HCT116 (cell line): ENCODE measurements at regions not wholly inside any gene's neighbourhood (a gene's known extent, or its start where the extent isn't known, plus 50 kb on each side); places are given as distances from the start of the nearest gene placed in this dataset.

Source experiments
- ATAC-seq: fragments of 200-7000 bp; cut with Tn5 transposase; 2 replicates; pipeline ENCODE4 v1.9.1; 2020; ENCODE audit warnings: mild to moderate bottlenecking, moderate library complexity
- BruUV-seq: library from RNA; stranded (reverse); fragments of 400-500 nt; replicated peaks from 2 replicates; lab custom pipeline; 2021; lab: Mats Ljungman, UMichigan
- CTCF ChIA-PET: fragments of 300-600 bp; sonication (Branson Sonifier 250); formaldehyde crosslinking; loops from one replicate; lab custom pipeline; 2021; ENCODE audit warnings: antibody characterized with exemption; lab: Charles Lee
- POLR2A ChIA-PET: fragments of 300-600, 350-600 bp; sonication (Branson Sonifier 250); formaldehyde crosslinking; loops from one replicate; lab custom pipeline; 2021; ENCODE audit warnings: antibody characterized with exemption; lab: Charles Lee
- RAD21 ChIA-PET, 2 experiments: fragments of 300-600 bp; sonication (Branson Sonifier 250); formaldehyde crosslinking; loops; one replicate each; lab custom pipeline; 2023; ENCODE audit warnings: low total read pairs in 2 of 2; ENCODE audit not compliant: uncharacterized antibody in 2 of 2, unreplicated experiment in 2 of 2, low non-redundant PET in 1 of 2; lab: Charles Lee
- DNase-seq: peaks from one replicate; pipeline ENCODE4 v3.0.0-alpha.2; 2010; ENCODE audit warnings: low read depth, low spot score
- H2AFZ ChIP-seq: fragments of 200-600 bp; shearing (Covaris generic), sonication (generic); 2 replicates; pipeline ENCODE4 v1.6.1; 2017; ENCODE audit warnings: low read depth, mixed run types, mixed read lengths, antibody characterized with exemption, low read length; ENCODE audit not compliant: poor library complexity, severe bottlenecking
- H3K27ac ChIP-seq: 2 replicates; pipeline ENCODE4 v1.5.1; 2012; ENCODE audit warnings: low read depth, low read length
- H3K27me3 ChIP-seq: fragments of 200-600 bp; sonication (generic); 2 replicates; pipeline ENCODE4 v1.6.1; 2016; ENCODE audit warnings: mixed run types, low read length, mixed read lengths; ENCODE audit not compliant: insufficient read depth
- H3K36me3 ChIP-seq, 2 experiments: fragments of 200-500 bp in 1 of 2; fragments of 200-600 bp in 1 of 2; sonication (Bioruptor generic) in 1 of 2; sonication (generic) in 1 of 2; 2 replicates each; pipeline versions ENCODE4 v1.5.1 to v1.6.1; 2014 to 2016; ENCODE audit warnings: low read length in 2 of 2, inconsistent platforms in 1 of 2, mixed read lengths in 1 of 2, mixed run types in 1 of 2; ENCODE audit not compliant: insufficient read depth in 2 of 2, control insufficient read depth in 1 of 2
- H3K4me1 ChIP-seq, 2 experiments: fragments of 200-600 bp in 1 of 2; sonication (generic) in 1 of 2; 2 replicates each; pipeline versions ENCODE4 v1.5.1 to v1.6.1; 2012 to 2017; ENCODE audit warnings: low read length in 2 of 2, inconsistent platforms in 1 of 2, mild to moderate bottlenecking in 1 of 2, mixed read lengths in 1 of 2, mixed run types in 1 of 2, moderate library complexity in 1 of 2; ENCODE audit not compliant: insufficient read depth in 2 of 2, control insufficient read depth in 1 of 2
- H3K4me2 ChIP-seq: fragments of 200-600 bp; sonication (generic); 2 replicates; pipeline ENCODE4 v1.6.1; 2017; ENCODE audit warnings: mixed run types, low read length, mixed read lengths
- H3K4me3 ChIP-seq, 2 experiments: fragments of 200-600 bp in 1 of 2; sonication (generic) in 1 of 2; replicated peaks in 1 of 2; 2 replicates each; pipeline ENCODE4 v1.5.1; 2011 to 2016; ENCODE audit warnings: low read length in 2 of 2, control low read depth in 1 of 2, low read depth in 1 of 2, mild to moderate bottlenecking in 1 of 2, mixed read lengths in 1 of 2, mixed run types in 1 of 2
- H3K79me2 ChIP-seq: fragments of 200-600 bp; sonication (generic); 2 replicates; pipeline ENCODE4 v1.6.1; 2017; ENCODE audit warnings: mild to moderate bottlenecking, mixed run types, low read length, moderate library complexity, mixed read lengths; ENCODE audit not compliant: insufficient read depth
- H3K9ac ChIP-seq: fragments of 200-600 bp; sonication (generic); 2 replicates; pipeline ENCODE4 v1.6.1; 2016; ENCODE audit warnings: low read length, mixed read lengths
- H3K9me2 ChIP-seq: fragments of 200-600 bp; sonication (generic), shearing (Covaris generic); 2 replicates; pipeline ENCODE4 v1.6.1; 2017; ENCODE audit warnings: mixed run types, mild to moderate bottlenecking, moderate library complexity; ENCODE audit not compliant: insufficient read depth
- H3K9me3 ChIP-seq, 2 experiments: fragments of 200-500 bp in 1 of 2; fragments of 200-600 bp in 1 of 2; sonication (Bioruptor generic) in 1 of 2; sonication (generic) in 1 of 2; 2 replicates each; pipeline ENCODE4 v1.6.1; 2014 to 2017; ENCODE audit warnings: low read length in 2 of 2, mixed read lengths in 2 of 2, inconsistent platforms in 1 of 2, low read depth in 1 of 2, mild to moderate bottlenecking in 1 of 2, mixed run types in 1 of 2, moderate library complexity in 1 of 2; ENCODE audit not compliant: control insufficient read depth in 1 of 2, insufficient read depth in 1 of 2
- H4K20me1 ChIP-seq: fragments of 200-600 bp; sonication (generic), shearing (Covaris generic); 2 replicates; pipeline ENCODE4 v1.6.1; 2017; ENCODE audit warnings: mixed run types, mild to moderate bottlenecking, moderate library complexity; ENCODE audit not compliant: insufficient read depth
- ATF3 ChIP-seq: IDR thresholded peaks from 2 replicates; pipeline ENCODE4 v1.6.1; 2012
- CBX3 ChIP-seq: IDR thresholded peaks from 2 replicates; pipeline ENCODE4 v1.6.1; 2012; ENCODE audit warnings: low read depth
- CEBPB ChIP-seq: IDR thresholded peaks from 2 replicates; pipeline ENCODE4 v1.6.1; 2012; ENCODE audit warnings: low read depth
- CTCF ChIP-seq, 3 experiments: fragments of 200-600 bp in 1 of 3; sonication (generic) in 1 of 3; IDR thresholded peaks in 2 of 3; conservative IDR thresholded peaks in 1 of 3; 2 replicates each; pipeline ENCODE4 v1.5.1; 2012 to 2017; ENCODE audit warnings: low read depth in 2 of 3, low read length in 2 of 3, antibody characterized with exemption in 1 of 3, borderline replicate concordance in 1 of 3, control low read depth in 1 of 3, mild to moderate bottlenecking in 1 of 3, mixed read lengths in 1 of 3, mixed run types in 1 of 3, moderate library complexity in 1 of 3; ENCODE audit not compliant: insufficient read depth in 1 of 3
- EGR1 ChIP-seq: IDR thresholded peaks from 2 replicates; pipeline ENCODE4 v1.6.1; 2012; ENCODE audit warnings: low read depth
- ELF1 ChIP-seq: IDR thresholded peaks from 2 replicates; pipeline ENCODE4 v1.6.1; 2012; ENCODE audit warnings: low read depth, borderline replicate concordance
- EZH2 ChIP-seq: fragments of 200-600 bp; sonication (generic); IDR thresholded peaks from 2 replicates; pipeline ENCODE4 v1.6.1; 2017; ENCODE audit warnings: antibody characterized with exemption, mixed run types
- FOSL1 ChIP-seq: IDR thresholded peaks from 2 replicates; pipeline ENCODE4 v1.6.1; 2012; ENCODE audit warnings: low read depth
- JUND ChIP-seq: IDR thresholded peaks from 2 replicates; pipeline ENCODE4 v1.6.1; 2012
- POLR2A ChIP-seq: IDR thresholded peaks from 2 replicates; pipeline ENCODE4 v1.7.0; 2011; ENCODE audit warnings: borderline replicate concordance; ENCODE audit not compliant: insufficient read depth, insufficient read length; ENCODE audit errors: extremely low read depth
- POLR2AphosphoS5 ChIP-seq: IDR thresholded peaks from 2 replicates; pipeline ENCODE4 v1.6.1; 2011; ENCODE audit warnings: mild to moderate bottlenecking, low read depth, low read length, moderate library complexity
- RAD21 ChIP-seq: IDR thresholded peaks from 2 replicates; pipeline ENCODE4 v1.6.1; 2012; ENCODE audit warnings: low read depth, mild to moderate bottlenecking
- SP1 ChIP-seq: IDR thresholded peaks from 2 replicates; pipeline ENCODE4 v1.6.1; 2012; ENCODE audit warnings: low read depth
- SRF ChIP-seq: IDR thresholded peaks from 2 replicates; pipeline ENCODE4 v1.6.1; 2012; ENCODE audit warnings: low read depth
- YY1 ChIP-seq: IDR thresholded peaks from 2 replicates; pipeline ENCODE4 v1.6.1; 2011; ENCODE audit warnings: low read length, low read depth, moderate library complexity, mild to moderate bottlenecking; ENCODE audit not compliant: insufficient replicate concordance; ENCODE audit errors: extremely low read depth
- ZBTB33 ChIP-seq: IDR thresholded peaks from 2 replicates; pipeline ENCODE4 v1.6.1; 2011; ENCODE audit warnings: mild to moderate bottlenecking, low read length, moderate library complexity; ENCODE audit not compliant: insufficient replicate concordance; ENCODE audit errors: extremely low read depth
- ZNF274 ChIP-seq: fragments of 200-500 bp; sonication (Bioruptor generic); IDR thresholded peaks from 2 replicates; pipeline ENCODE4 v1.6.1; 2014; ENCODE audit warnings: mild to moderate bottlenecking, low read depth, low read length, inconsistent platforms
- intact Hi-C: fragments of 100-400 bp; cut with micrococcal nuclease; formaldehyde crosslinking; loops from 2 replicates; pipeline ENCODE4 v1.10.0; 2022

- no peak for DNase-seq
- Histone ChIP-seq H3K4me1 (no peaks in the 10 kb centered on the region), H3K9ac (no peak overlapping the region), H3K27me3 (no peaks in the 10 kb centered on the region), H3K79me2 (no peaks in the 10 kb centered on the region), H3K4me3 (no peak overlapping the region), H2AFZ (no peak overlapping the region), H3K9me3 (no peaks in the 10 kb centered on the region), H3K36me3 (no peaks in the 10 kb centered on the region), H4K20me1 (no peaks in the 10 kb centered on the region), H3K27ac (no peak overlapping the region), H3K4me2 (no peak overlapping the region), H3K9me2 (no peaks in the 10 kb centered on the region)
- intact Hi-C loops, result loop anchor here (5.0 kb wide), 2 partner anchors 262 to 354 kb away; no protein-coding TSS in a partner anchor
- ATAC-seq, result no peak
- TF ChIP-seq EZH2 (no peak), FOSL1 (no peak), CEBPB (no peak), EGR1 (no peak), POLR2A (no peak), CTCF (IDR thresholded peaks at IDR 0.05 in 2 of 3, conservative IDR thresholded peaks at IDR 0.05 in 1 of 3; ENCODE audit: borderline replicate concordance in 1 of 3, insufficient read depth in 1 of 3, low read depth in 2 of 3, low read length in 2 of 3) (no peak), SRF (no peak), CBX3 (no peak), ATF3 (no peak), ZBTB33 (no peak), POLR2AphosphoS5 (no peak), JUND (no peak), SP1 (no peak), ELF1 (no peak), ZNF274 (no peak), RAD21 (no peak), YY1 (no peak)
- BruUV-seq, result no TSS peak
- ChIA-PET CTCF (no interaction called here), POLR2A (no interaction called here), RAD21 (no interaction called here)
Observed at GRCh38 chr15:94673801-94674200, 442.4 kb downstream of the MCTP2 start.
